UCSD-AML1 (cell line): ENCODE measurements at regions not wholly inside any gene's neighbourhood (a gene's known extent, or its start where the extent isn't known, plus 50 kb on each side); places are given as distances from the start of the nearest gene placed in this dataset.
A peak's percentile ranks its signal among the peaks of the same experiment; 100 is the strongest.
"Not testable (repeated sequence)": the region's sequence is repeated elsewhere in the genome, so short reads cannot be mapped to it uniquely, and the experiment has no call there.

Experiments
- DNase-seq: peaks from one replicate; lab custom pipeline; 2025; ENCODE audit not compliant: unreplicated experiment; lab: John Stamatoyannopoulos, UW

- DNase-seq: no peak
Measured at GRCh38 chr7:67878808-67879207, 882.2 kb downstream of the TYW1 start.

- no peak for DNase-seq
Measured at GRCh38 chr7:67882843-67883242, 886.2 kb downstream of the TYW1 start.

GRCh38 chr7:67890316-67890715, 893.7 kb downstream of the TYW1 start:
- DNase-seq: no peak

- DNase-seq: no peak
Measured at GRCh38 chr7:67894746-67895145, 898.1 kb downstream of the TYW1 start.

GRCh38 chr7:67896721-67897120, 900.1 kb downstream of the TYW1 start:
- DNase-seq: no peak

- no peak for DNase-seq
Measured at GRCh38 chr7:67900456-67900855, 903.8 kb downstream of the TYW1 start.

GRCh38 chr7:67901808-67902480, 905.3 kb downstream of the TYW1 start:
- DNase-seq: no peak

GRCh38 chr7:67907792-67908191, 911.2 kb downstream of the TYW1 start:
- no peak for DNase-seq

GRCh38 chr7:67912437-67912836, 915.8 kb downstream of the TYW1 start:
- DNase-seq: no peak

GRCh38 chr7:67913604-67914003, 917.0 kb downstream of the TYW1 start:
- DNase-seq: no peak

GRCh38 chr7:67916111-67916510, 919.5 kb downstream of the TYW1 start:
- DNase-seq: not testable (repeated sequence)

- no peak for DNase-seq
Measured at GRCh38 chr7:67916571-67917436, 920.2 kb downstream of the TYW1 start.

GRCh38 chr7:67917437-67917755, 920.8 kb downstream of the TYW1 start:
- no peak for DNase-seq

- DNase-seq: peak; percentile 5
Measured at GRCh38 chr7:67918158-67918557, 921.5 kb downstream of the TYW1 start.

GRCh38 chr7:67923286-67923685, 926.7 kb downstream of the TYW1 start:
- DNase-seq: no peak

GRCh38 chr7:67928141-67928540, 931.5 kb downstream of the TYW1 start:
- DNase-seq: no peak

- DNase-seq: not testable (repeated sequence)
Measured at GRCh38 chr7:67936447-67936846, 939.8 kb downstream of the TYW1 start.

- no peak for DNase-seq
Measured at GRCh38 chr7:67940400-67940799, 943.8 kb downstream of the TYW1 start.

GRCh38 chr7:67947191-67947590, 950.6 kb downstream of the TYW1 start:
- no peak for DNase-seq

GRCh38 chr7:67947646-67948045, 951.0 kb downstream of the TYW1 start:
- DNase-seq: no peak

GRCh38 chr7:67950321-67951083, 953.9 kb downstream of the TYW1 start:
- DNase-seq: no peak

- DNase-seq: no peak
Measured at GRCh38 chr7:67955061-67955460, 958.4 kb downstream of the TYW1 start.
